ENCODE measurements at regions not wholly inside any gene's neighbourhood (a gene's known extent, or its start where the extent isn't known, plus 50 kb on each side); places are given as distances from the start of the nearest gene placed in this dataset.

DNA sequence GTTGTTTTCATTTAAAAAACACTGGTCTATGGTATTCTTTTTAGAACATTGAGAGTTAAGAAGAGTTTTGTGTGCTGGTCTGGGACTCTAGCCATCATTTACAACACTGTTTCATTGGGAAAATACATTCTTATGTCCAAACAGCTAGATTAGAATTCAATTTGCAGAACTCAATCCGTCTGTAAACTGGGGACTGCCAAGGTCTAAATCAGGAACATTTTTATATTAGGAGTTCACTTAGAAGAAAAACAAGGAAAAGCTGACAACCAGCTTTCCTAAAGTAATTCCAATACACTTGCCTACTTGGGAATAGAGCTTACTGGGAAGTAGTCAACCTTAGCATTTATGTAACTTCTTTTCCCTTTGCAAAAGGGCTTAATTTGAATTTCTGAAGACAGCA is 91.5 kb upstream of the RNF152 start:
- TF ChIP-seq CTCF (IDR thresholded peaks at IDR 0.05; ENCODE audit: low read length) (no peak), EZH2 (IDR thresholded peaks at IDR 0.05; ENCODE audit: borderline replicate concordance, low read length) (no peak)

Measured in OCI-LY1 (cell line).